ENCODE measurements at regions not wholly inside any gene's neighbourhood (a gene's known extent, or its start where the extent isn't known, plus 50 kb on each side); places are given as distances from the start of the nearest gene placed in this dataset.

DNA sequence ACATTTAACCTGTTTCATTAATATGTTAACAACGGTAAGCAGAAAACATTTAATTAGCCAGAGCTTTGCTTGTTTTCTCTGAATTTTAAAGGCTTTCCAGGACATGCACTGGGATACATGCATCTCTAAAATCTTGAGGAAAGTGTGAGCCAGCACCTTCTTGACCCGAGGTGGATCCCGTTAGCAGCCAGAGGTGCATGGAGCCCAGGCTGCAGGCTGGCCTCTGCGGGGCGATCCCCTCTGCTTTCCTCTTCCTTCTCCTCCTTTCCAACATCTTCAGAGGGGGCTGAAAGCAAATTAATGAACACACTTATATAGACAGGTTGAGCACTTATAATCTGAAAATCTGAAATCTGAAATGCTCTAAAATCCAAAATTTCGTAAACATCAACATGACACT, 128.7 kb upstream of the CST7 start:
- Histone ChIP-seq H3K4me3 (no peak overlapping the region), H3K36me3 (no peaks in the 10 kb centered on the region), H3K9me3 (no peaks in the 10 kb centered on the region), H3K4me1 (no peaks in the 10 kb centered on the region), H3K27ac (no peak overlapping the region), H3K27me3 (no peaks in the 10 kb centered on the region)
- in situ Hi-C loops (cut with MboI; ENCODE audit: low pct_ligation_motif_present in 1 of 4, low pct_unique_long_range_greater_than_20kb in 1 of 4, low sequenced_read_pairs in 3 of 4) (no loop called here), intact Hi-C loops (cut with DNase I; ENCODE audit: low total_unique reads) (no loop called here)
- 86 to 92% methylated on average over 4 to 6 of the region's 6 CpGs for WGBS, 2 donors (ENCODE audit: low coverage in 1 of 2)
- TF ChIP-seq POLR2AphosphoS5 (IDR thresholded peaks at IDR 0.05) (no peak), CTCF (IDR thresholded peaks at IDR 0.05) (no peak), POLR2A (IDR thresholded peaks at IDR 0.05) (no peak), EP300 (IDR thresholded peaks at IDR 0.05; ENCODE audit: low read depth) (no peak)
- DNase-seq: no peak

DNA sequence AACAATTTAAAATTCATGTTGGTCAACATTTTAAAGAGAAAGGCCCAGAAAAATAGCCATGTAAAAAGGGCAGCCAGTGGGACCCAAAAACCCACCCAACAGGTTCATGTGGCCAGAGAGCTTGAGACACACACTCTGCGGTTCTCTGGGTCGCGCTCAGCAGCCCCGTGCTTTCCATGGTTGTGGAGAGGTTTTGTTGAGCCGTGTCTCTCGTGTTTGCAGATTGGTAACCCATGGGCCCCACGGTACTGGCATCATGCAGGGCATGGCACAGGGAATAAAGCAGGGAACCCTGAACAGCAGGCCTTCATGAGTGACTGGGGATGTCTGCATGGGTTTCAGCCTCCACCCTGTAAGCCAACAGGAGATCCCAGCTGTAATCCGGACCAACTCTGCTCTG, 127.7 kb upstream of the CST7 start:
- no peak for DNase-seq
- no peak overlapping the region for H3K27ac ChIP-seq
- H3K36me3 ChIP-seq: no peaks in the 10 kb centered on the region
- no peaks in the 10 kb centered on the region for H3K4me1 ChIP-seq
- in situ Hi-C loops (cut with MboI; ENCODE audit: low pct_ligation_motif_present in 1 of 4, low pct_unique_long_range_greater_than_20kb in 1 of 4, low sequenced_read_pairs in 3 of 4): no loop called here
- no peak overlapping the region for H3K4me3 ChIP-seq
- TF ChIP-seq CTCF (IDR thresholded peaks at IDR 0.05) (no peak), POLR2A (IDR thresholded peaks at IDR 0.05) (no peak), POLR2AphosphoS5 (IDR thresholded peaks at IDR 0.05) (no peak), EP300 (IDR thresholded peaks at IDR 0.05; ENCODE audit: low read depth) (no peak)
- H3K27me3 ChIP-seq: no peaks in the 10 kb centered on the region
- no peaks in the 10 kb centered on the region for H3K9me3 ChIP-seq
- WGBS, 2 donors (ENCODE audit: low coverage in 1 of 2): 84% methylated on average over 8 of the region's 8 CpGs; no CpG with 5 or more reads in 1 of the 2 donors
- intact Hi-C loops (cut with DNase I; ENCODE audit: low total_unique reads): no loop called here

DNA sequence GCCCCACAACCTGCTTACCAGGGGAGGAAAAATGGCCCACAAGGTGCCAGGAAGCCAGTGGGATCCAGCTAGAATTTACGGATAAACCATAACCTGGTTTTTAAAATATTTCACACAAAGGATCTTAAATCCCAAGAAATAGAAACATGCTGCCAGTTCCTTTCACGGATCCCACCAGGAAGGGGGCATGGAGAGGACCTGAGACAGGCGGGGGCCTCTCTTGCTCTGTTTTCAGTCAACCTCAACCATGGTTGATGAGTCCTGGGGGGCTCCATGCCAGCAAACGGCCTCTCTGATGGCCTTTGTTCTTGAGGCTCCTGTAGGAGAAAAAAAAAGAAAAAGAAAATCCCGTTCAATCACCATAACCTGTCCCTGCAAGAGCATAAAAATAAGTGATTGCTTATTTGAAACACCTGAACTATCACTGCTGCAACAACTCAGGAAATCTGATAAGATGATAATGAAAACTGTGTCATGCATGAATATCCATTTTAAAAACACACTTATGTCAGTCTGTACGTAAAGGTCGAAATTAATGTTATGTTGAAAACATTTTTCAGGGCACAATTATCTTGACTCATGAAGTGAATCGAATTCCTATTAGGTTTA, 125.8 kb upstream of the CST7 start:
- intact Hi-C loops (cut with DNase I; ENCODE audit: low total_unique reads) (no loop called here), in situ Hi-C loops (cut with MboI; ENCODE audit: low pct_ligation_motif_present in 1 of 4, low pct_unique_long_range_greater_than_20kb in 1 of 4, low sequenced_read_pairs in 3 of 4) (no loop called here)
- 75 to 79% methylated on average over 5 to 8 of the region's 8 CpGs for WGBS, 2 donors (ENCODE audit: low coverage in 1 of 2)
- Histone ChIP-seq H3K27ac (no peak overlapping the region), H3K9me3 (no peaks in the 10 kb centered on the region), H3K36me3 (no peaks in the 10 kb centered on the region), H3K27me3 (no peaks in the 10 kb centered on the region), H3K4me3 (no peak overlapping the region), H3K4me1 (no peaks in the 10 kb centered on the region)
- no peak for DNase-seq
- TF ChIP-seq POLR2A (IDR thresholded peaks at IDR 0.05) (no peak), POLR2AphosphoS5 (IDR thresholded peaks at IDR 0.05) (no peak), CTCF (IDR thresholded peaks at IDR 0.05) (no peak), EP300 (IDR thresholded peaks at IDR 0.05; ENCODE audit: low read depth) (no peak)

- Histone ChIP-seq H3K27ac (no peak overlapping the region), H3K9me3 (no peaks in the 10 kb centered on the region), H3K4me1 (no peaks in the 10 kb centered on the region), H3K4me3 (no peak overlapping the region), H3K36me3 (no peaks in the 10 kb centered on the region), H3K27me3 (no peaks in the 10 kb centered on the region)
- in situ Hi-C loops (cut with MboI; ENCODE audit: low pct_ligation_motif_present in 1 of 4, low pct_unique_long_range_greater_than_20kb in 1 of 4, low sequenced_read_pairs in 3 of 4) (no loop called here), intact Hi-C loops (cut with DNase I; ENCODE audit: low total_unique reads) (no loop called here)
- no peak for DNase-seq
- WGBS, 2 donors (ENCODE audit: low coverage in 1 of 2): 73 to 90% methylated on average over 2 to 12 of the region's 13 CpGs
- no peak for TF ChIP-seq EP300 (IDR thresholded peaks at IDR 0.05; ENCODE audit: low read depth)
These were observed 124.9 kb upstream of the CST7 start for GRCh38 chr20:24823989-24824693.

Measured in transverse colon (tissue), 4 donors.